GM10266 (cell line): ENCODE measurements at regions not wholly inside any gene's neighbourhood (a gene's known extent, or its start where the extent isn't known, plus 50 kb on each side); places are given as distances from the start of the nearest gene placed in this dataset.

Experiments
- DNase-seq: peaks from one replicate; pipeline ENCODE4 v3.0.0; 2012; ENCODE audit errors: extremely low spot score
- TF ChIP-seq, protein P1 (sequence below): IDR thresholded peaks from 2 replicates; pipeline ENCODE4 v1.5.1; 2012; ENCODE audit warnings: mild to moderate bottlenecking, low read depth; ENCODE audit not compliant: control insufficient read depth, insufficient read depth; ENCODE audit errors: missing control alignments

DNA sequence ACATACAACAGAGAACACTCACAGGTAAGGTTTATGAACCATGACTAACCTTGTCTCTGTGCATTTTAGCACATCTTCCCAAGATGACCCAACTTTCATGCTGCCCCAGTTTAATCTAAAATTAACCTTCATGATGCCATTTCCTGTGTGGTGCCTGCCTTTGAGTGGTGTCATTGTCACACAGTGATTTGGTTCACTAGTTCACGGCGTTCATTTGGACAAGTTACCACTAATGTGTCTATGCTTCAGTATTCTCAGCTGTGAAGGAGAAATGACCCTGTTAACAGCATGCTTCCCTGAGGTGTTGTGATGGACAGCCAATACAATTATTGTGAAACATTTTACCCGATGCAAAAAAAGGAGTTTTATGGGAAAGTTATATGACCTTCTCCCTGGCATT, 693.1 kb downstream of the RWDD3 start:
- DNase-seq: no peak
- TF ChIP-seq, protein P1, sequence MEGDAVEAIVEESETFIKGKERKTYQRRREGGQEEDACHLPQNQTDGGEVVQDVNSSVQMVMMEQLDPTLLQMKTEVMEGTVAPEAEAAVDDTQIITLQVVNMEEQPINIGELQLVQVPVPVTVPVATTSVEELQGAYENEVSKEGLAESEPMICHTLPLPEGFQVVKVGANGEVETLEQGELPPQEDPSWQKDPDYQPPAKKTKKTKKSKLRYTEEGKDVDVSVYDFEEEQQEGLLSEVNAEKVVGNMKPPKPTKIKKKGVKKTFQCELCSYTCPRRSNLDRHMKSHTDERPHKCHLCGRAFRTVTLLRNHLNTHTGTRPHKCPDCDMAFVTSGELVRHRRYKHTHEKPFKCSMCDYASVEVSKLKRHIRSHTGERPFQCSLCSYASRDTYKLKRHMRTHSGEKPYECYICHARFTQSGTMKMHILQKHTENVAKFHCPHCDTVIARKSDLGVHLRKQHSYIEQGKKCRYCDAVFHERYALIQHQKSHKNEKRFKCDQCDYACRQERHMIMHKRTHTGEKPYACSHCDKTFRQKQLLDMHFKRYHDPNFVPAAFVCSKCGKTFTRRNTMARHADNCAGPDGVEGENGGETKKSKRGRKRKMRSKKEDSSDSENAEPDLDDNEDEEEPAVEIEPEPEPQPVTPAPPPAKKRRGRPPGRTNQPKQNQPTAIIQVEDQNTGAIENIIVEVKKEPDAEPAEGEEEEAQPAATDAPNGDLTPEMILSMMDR: no peak

DNA sequence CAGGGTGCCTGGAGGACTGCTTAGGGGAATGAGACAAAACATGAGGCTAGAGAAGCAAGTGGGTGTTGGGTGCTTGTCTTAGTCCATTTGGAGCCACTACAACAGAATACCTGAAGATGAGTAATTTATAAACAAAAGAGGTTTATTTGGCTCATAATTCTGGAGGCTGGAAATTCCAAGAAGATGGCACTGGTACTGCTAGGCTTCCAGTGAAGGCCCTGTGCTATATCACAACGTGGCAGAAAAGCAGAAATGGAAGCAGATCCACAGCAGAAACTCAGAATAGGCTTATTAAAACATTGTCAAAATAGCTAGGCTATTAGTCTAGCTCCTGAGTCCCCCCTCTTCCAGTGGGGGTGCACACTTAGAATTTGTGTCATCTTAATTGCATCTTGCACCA, 701.7 kb downstream of the RWDD3 start:
- TF ChIP-seq, protein P1: no peak

DNA sequence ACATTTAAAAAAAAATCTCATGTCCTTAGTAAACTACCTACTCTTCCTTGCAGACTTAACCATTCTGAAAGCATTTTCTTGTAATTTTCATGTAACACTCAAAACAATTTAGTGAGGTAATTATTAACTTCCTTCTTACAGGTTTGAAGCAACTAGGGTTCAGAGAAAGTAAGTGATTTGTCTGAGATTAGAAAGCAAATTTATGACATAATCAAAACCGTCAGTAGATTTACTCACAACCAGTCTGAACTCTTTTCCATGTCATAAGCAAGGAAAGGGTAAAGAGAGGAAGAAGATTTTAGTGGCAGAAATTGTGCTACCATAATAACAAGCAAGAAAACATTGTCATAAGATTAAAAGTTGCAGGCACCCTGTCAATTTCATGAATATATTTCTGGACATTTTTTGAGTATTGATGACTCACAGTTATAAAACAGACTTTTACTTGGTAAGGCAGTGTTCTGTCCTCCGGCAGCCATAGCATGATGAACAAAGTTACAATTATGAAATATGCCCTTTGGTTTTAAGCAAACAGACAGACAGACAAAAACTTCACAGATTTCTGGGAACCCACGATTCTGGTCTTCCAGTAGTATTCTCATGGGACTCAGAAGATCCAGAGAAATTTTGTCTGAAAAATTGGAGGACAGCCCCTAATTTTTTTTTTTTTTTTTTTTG, 707.2 kb downstream of the RWDD3 start:
- TF ChIP-seq, protein P1: no peak
- no peak for DNase-seq

More for the DNA sequence above, 701.7 kb downstream of the RWDD3 start:
- no peak for DNase-seq

DNA sequence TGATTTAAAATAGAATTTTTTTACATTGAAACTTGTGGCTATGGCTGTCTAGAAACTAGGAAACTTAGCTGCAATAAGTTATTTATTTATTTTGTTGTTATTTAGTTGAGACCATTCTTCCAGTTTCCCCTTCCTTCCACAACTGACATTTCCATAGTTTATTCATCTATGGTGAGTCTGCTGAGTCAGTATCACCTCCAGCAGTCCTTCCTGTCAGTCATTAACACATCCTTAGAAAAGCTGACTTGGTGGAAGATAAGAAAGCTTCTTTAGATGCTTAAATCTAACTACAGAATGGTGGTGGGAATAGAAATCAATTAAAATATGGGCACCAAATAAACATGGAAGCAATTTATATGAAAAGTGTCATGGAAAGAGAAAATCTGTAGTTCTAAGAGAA, 714.0 kb downstream of the RWDD3 start:
- TF ChIP-seq, protein P1: no peak
- no peak for DNase-seq

DNA sequence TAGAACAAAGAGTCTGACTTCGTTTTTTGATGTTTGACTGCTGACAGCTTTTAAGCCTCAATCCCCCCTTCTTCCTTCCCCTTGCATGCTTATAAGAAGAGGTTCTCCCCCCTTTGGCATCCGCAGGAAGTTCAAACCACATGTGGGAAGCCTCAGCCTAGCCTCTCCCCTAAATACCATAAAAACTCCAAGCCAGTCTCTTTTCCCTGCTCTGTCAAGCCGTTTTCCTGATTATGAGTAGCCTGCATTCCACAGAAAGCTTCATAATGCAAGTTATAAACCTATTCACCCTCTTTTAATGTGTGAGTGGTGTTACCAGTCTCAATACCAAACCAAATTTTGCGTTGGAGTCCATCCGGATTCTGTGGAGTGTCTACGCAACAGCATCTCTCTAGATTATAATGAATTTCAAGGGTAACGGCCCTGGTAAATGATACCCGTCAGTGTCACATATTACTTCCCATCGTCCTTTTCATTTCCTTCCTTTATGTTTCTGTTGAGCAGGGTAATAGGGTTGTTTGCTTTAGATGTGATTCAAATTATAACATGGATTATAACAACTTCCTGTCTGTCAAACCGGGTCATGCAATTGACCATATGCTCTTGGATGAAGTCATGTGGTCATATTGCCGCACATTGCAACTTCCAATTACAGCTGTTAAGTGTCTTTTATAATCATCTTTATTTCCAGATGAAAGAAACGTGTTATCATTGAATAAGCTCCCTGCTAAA, 717.5 kb downstream of the RWDD3 start:
- TF ChIP-seq, protein P1: no peak
- no peak for DNase-seq

DNA sequence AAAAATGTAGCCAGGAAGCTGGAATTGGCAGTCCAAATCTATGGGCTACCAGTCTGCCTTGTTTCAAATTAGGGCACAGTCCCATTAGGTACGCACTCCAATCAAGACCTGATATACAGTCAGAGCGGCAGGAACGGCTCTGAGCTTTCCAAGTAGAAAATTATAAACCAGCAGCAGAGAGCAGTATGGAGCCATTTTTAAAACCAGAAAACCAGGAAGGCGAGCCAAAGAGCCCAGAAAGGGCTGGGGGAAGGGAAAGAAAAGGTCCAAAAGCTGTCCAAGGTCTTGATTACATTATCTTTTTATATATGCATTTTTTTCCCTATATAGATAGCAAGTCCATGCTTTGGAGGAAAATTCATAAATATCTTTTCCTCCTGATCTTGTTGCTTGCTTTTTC, 719.0 kb downstream of the RWDD3 start:
- DNase-seq: no peak
- TF ChIP-seq, protein P1: no peak

DNA sequence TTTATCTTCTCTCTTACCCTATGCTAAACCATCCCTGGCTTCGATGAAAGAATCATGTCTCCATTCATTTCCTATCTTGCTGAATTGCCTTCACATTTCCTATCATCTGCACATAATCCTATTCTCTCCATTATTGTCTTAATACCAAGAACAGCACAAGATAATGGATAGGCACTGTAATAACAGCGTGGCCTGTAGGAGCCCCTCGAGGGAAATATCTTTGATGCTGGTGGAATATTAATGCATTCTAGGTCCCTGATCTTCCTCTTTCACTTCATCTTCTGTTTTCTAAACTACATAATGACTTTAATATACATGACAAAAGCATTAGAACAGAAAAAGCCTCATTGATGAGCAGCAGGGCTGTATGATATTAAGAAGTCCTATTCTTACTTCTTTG, 720.6 kb downstream of the RWDD3 start:
- no peak for DNase-seq
- TF ChIP-seq, protein P1: no peak
